ENCODE measurements at regions not wholly inside any gene's neighbourhood (a gene's known extent, or its start where the extent isn't known, plus 50 kb on each side); places are given as distances from the start of the nearest gene placed in this dataset.

DNA sequence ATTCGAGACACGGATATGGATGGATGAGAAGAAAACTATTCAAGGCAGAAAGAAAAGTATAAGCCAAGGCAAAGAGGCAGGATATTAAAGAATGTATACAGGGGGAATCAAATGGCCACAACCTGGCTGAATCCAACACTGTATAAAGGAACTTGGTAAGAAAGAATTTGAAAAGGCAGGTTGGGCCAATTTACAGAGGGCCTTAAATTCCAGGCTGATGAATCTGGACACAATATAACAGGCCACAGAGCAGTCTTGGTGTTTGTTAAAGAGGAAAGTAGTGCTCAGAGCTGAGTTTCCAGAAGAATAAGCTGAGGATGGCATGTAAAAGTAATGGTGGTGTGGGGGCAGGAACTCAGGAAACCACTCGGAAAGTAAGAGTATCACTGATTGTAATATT lies 72.3 kb upstream of the POU2AF2 start:
- TF ChIP-seq, protein P1, sequence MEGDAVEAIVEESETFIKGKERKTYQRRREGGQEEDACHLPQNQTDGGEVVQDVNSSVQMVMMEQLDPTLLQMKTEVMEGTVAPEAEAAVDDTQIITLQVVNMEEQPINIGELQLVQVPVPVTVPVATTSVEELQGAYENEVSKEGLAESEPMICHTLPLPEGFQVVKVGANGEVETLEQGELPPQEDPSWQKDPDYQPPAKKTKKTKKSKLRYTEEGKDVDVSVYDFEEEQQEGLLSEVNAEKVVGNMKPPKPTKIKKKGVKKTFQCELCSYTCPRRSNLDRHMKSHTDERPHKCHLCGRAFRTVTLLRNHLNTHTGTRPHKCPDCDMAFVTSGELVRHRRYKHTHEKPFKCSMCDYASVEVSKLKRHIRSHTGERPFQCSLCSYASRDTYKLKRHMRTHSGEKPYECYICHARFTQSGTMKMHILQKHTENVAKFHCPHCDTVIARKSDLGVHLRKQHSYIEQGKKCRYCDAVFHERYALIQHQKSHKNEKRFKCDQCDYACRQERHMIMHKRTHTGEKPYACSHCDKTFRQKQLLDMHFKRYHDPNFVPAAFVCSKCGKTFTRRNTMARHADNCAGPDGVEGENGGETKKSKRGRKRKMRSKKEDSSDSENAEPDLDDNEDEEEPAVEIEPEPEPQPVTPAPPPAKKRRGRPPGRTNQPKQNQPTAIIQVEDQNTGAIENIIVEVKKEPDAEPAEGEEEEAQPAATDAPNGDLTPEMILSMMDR (IDR thresholded peaks at IDR 0.05), result no peak
- no peak for TF ChIP-seq POLR2AphosphoS5 (IDR thresholded peaks at IDR 0.05)
- no peak for TF ChIP-seq POLR2A (IDR thresholded peaks at IDR 0.05)
